Glutamatergic neuron (in vitro differentiated cells): ENCODE measurements at regions not wholly inside any gene's neighbourhood (a gene's known extent, or its start where the extent isn't known, plus 50 kb on each side); places are given as distances from the start of the nearest gene placed in this dataset.
A peak's percentile ranks its signal among the peaks of the same experiment; 100 is the strongest.

Experiments
- DNase-seq: peaks from one replicate; pipeline ENCODE4 v3.0.0; 2022
- H3K27ac Mint-ChIP-seq: one replicate; pipeline ENCODE4 v1.8.0; 2020; ENCODE audit warnings: mild to moderate bottlenecking, mixed read lengths, inconsistent platforms; ENCODE audit not compliant: unreplicated experiment
- H3K27me3 Mint-ChIP-seq: one replicate; pipeline ENCODE4 v1.8.0; 2020; ENCODE audit warnings: mild to moderate bottlenecking, moderate library complexity, mixed read lengths, inconsistent platforms; ENCODE audit not compliant: unreplicated experiment
- H3K36me3 Mint-ChIP-seq: one replicate; pipeline ENCODE4 v1.8.0; 2020; ENCODE audit warnings: mild to moderate bottlenecking, mixed read lengths, inconsistent platforms; ENCODE audit not compliant: unreplicated experiment
- H3K4me1 Mint-ChIP-seq: one replicate; pipeline ENCODE4 v1.8.0; 2020; ENCODE audit warnings: mild to moderate bottlenecking, low read depth, mixed read lengths, inconsistent platforms; ENCODE audit not compliant: unreplicated experiment
- H3K4me3 Mint-ChIP-seq: one replicate; pipeline ENCODE4 v1.8.0; 2020; ENCODE audit warnings: mild to moderate bottlenecking, mixed read lengths, inconsistent platforms; ENCODE audit not compliant: unreplicated experiment
- H3K9me3 Mint-ChIP-seq: one replicate; pipeline ENCODE4 v1.8.0; 2020; ENCODE audit warnings: mild to moderate bottlenecking, moderate library complexity, mixed read lengths, inconsistent platforms; ENCODE audit not compliant: unreplicated experiment
- TF ChIP-seq, protein P1 (sequence below): fragments of 200-600 bp; sonication (generic); IDR thresholded peaks from one replicate; pipeline ENCODE4 v1.5.0; 2021; ENCODE audit not compliant: partially characterized antibody, unreplicated experiment

DNA sequence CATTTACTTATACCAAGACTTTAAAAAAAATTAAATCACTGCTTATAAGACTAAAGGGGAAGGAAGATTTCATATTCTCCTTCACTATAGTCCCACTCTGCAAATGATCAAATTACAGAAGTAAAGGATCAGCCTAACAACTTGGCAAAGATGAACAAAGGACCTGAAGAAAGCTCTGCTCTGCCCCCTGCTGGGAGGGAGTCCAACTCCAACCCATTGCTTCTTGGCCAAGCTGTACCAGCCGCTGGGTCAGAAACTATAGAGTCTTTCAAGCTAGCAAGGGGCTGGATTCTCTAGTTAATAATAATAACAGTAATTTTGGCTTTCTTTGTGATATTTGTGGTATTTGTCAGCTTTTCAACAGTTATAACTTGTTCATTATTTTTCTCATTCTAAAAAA lies 927.0 kb upstream of the CRIM1 start:
- Mint-ChIP-seq H3K4me3 (no peak overlapping the region), H3K9me3 (no peaks in the 10 kb centered on the region), H3K27ac (no peak overlapping the region), H3K4me1 (no peaks in the 10 kb centered on the region), H3K36me3 (no peaks in the 10 kb centered on the region), H3K27me3 (peaks cover 1% of the 10 kb centered on the region)
- TF ChIP-seq, protein P1, sequence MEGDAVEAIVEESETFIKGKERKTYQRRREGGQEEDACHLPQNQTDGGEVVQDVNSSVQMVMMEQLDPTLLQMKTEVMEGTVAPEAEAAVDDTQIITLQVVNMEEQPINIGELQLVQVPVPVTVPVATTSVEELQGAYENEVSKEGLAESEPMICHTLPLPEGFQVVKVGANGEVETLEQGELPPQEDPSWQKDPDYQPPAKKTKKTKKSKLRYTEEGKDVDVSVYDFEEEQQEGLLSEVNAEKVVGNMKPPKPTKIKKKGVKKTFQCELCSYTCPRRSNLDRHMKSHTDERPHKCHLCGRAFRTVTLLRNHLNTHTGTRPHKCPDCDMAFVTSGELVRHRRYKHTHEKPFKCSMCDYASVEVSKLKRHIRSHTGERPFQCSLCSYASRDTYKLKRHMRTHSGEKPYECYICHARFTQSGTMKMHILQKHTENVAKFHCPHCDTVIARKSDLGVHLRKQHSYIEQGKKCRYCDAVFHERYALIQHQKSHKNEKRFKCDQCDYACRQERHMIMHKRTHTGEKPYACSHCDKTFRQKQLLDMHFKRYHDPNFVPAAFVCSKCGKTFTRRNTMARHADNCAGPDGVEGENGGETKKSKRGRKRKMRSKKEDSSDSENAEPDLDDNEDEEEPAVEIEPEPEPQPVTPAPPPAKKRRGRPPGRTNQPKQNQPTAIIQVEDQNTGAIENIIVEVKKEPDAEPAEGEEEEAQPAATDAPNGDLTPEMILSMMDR: peak; percentile 79
- peak; percentile 74 for DNase-seq

DNA sequence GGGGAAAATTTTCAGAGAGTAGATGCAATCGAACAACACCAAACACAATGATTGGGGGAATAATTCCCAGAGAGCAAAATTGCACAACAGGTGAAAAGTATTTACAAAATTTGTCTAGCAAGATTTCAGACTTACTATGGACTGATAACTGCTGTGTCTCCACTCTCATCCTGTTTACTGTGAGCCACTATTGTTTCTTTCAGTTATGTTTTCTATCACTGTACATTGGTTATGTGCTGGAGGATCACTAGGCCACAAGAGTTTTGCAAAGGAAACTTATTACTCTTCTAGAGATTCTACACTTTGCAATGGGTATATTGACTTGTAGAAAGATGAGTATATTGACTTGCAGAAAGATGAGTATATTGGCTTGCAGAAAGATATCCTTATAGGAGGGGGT lies 934.1 kb upstream of the CRIM1 start:
- no peaks in the 10 kb centered on the region for H3K36me3 Mint-ChIP-seq
- no peaks in the 10 kb centered on the region for H3K4me1 Mint-ChIP-seq
- H3K4me3 Mint-ChIP-seq: no peak overlapping the region
- no peak overlapping the region for H3K27ac Mint-ChIP-seq
- no peaks in the 10 kb centered on the region for H3K9me3 Mint-ChIP-seq
- H3K27me3 Mint-ChIP-seq: no peaks in the 10 kb centered on the region
- DNase-seq: no peak
- TF ChIP-seq, protein P1: no peak

DNA sequence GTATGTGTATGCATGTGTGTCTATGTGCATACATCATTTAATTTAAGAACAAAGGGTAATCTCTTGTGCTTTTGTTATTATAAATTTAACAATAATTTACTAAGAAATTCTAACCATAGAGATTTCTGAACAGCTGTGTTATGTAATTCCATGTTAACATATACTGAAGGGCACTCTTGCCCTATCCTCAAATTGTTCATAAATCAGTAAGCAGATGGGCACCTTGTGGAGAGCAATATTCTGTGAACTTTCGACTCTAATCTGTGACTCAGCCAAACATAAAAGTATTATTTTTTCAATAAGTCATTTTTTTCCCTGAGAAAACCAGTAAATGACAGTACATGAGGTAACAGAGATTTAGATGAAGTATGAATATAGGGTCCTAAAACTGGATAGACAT lies 938.3 kb upstream of the CRIM1 start:
- H3K4me1 Mint-ChIP-seq: no peaks in the 10 kb centered on the region
- peaks cover under 1% of the 10 kb centered on the region for H3K27me3 Mint-ChIP-seq

DNA sequence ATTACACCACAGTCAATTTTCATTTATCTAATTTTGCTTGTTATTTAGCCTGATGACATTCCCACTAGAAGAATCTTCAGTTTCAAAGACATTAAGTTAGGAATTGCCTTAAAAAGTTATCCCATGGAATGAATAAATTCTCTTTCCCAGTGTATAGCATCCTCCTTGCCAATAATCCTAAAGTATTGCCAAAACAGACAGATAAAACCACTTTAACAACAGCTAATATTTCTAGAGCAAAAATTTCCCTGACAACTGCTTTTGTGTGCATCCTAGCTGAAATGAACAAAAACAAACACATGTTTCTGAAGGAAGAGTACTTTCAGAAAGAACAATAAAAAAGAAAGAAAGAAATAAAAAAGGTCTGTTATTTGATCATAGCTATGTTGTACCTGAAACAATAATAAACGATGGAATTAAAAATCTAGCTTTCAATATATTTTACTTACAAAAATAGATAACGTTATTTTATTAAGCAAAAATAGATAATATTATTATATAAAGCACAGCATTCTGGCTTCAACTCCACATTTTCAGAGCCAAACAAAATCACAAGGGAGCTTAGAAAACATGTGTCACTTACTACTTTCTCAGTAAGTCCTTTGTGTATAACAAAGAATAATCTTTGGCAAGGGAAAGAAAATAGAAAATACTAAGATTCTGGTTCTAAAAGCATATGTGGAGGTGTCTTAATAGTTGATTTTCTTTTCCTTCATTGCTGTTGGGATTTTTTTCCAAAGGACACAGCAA lies 939.0 kb upstream of the CRIM1 start:
- Mint-ChIP-seq H3K36me3 (no peaks in the 10 kb centered on the region), H3K4me3 (no peak overlapping the region), H3K27ac (no peak overlapping the region), H3K4me1 (no peaks in the 10 kb centered on the region), H3K27me3 (peaks cover 2% of the 10 kb centered on the region), H3K9me3 (no peaks in the 10 kb centered on the region)
- TF ChIP-seq, protein P1: no peak
- no peak for DNase-seq

More for the DNA sequence above, 938.3 kb upstream of the CRIM1 start:
- H3K4me3 Mint-ChIP-seq: no peak overlapping the region
- no peaks in the 10 kb centered on the region for H3K9me3 Mint-ChIP-seq
- H3K27ac Mint-ChIP-seq: no peak overlapping the region
- no peak for DNase-seq
- no peaks in the 10 kb centered on the region for H3K36me3 Mint-ChIP-seq
- TF ChIP-seq, protein P1: no peak

DNA sequence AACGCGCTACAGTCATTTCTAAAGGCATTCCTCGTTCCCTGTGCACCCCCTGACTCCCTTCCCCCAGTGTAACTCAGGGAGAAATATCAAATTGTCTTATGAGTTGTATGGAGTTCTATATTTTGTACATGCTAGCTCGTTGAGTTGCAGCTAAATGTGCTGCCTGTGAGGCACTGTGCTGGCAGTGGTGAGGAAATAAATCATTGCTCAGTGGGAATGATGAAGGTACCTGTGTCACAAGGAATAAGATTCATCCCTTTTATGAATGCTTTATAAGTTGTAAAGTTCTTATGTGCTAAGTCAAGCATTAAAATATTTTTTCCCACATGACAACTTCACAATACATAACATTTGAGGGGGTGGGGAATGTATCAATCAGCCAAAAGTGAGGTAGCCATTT lies 939.6 kb upstream of the CRIM1 start:
- Mint-ChIP-seq H3K4me3 (no peak overlapping the region), H3K27ac (no peak overlapping the region)

More for the DNA sequence above, 939.6 kb upstream of the CRIM1 start:
- Mint-ChIP-seq H3K4me1 (no peaks in the 10 kb centered on the region), H3K36me3 (no peaks in the 10 kb centered on the region), H3K27me3 (peaks cover 2% of the 10 kb centered on the region), H3K9me3 (no peaks in the 10 kb centered on the region)
- TF ChIP-seq, protein P1: no peak
- no peak for DNase-seq
